ENCODE measurements at regions not wholly inside any gene's neighbourhood (a gene's known extent, or its start where the extent isn't known, plus 50 kb on each side); places are given as distances from the start of the nearest gene placed in this dataset.

GRCh38 chr2:167509586-167509985 lies 621.3 kb downstream of the XIRP2 start:
- in situ Hi-C loops (cut with HindIII; ENCODE audit: low pct_unique_long_range_greater_than_20kb, low sequenced_read_pairs) = no loop called here
- Histone ChIP-seq H3K27ac (ENCODE audit: low read length) (no peak overlapping the region), H3K9me3 (ENCODE audit: control insufficient read depth, insufficient read depth, low read depth, low read length) (no peaks in the 10 kb centered on the region), H3K36me3 (ENCODE audit: control insufficient read depth, insufficient read depth, low read length) (no peaks in the 10 kb centered on the region), H3K4me1 (ENCODE audit: control insufficient read depth, insufficient read depth, low read length) (no peaks in the 10 kb centered on the region), H3K4me3 (ENCODE audit: low read depth in 2 of 2, low read length in 2 of 2) (no peak overlapping the region), H3K27me3 (ENCODE audit: control insufficient read depth, insufficient read depth, low read length) (no peaks in the 10 kb centered on the region)
- CTCF ChIA-PET = no interaction called here
- TF ChIP-seq SIN3A (IDR thresholded peaks at IDR 0.05; ENCODE audit: borderline replicate concordance, insufficient read depth, low read depth, low read length) (no peak), TCF7L2 (IDR thresholded peaks at IDR 0.05; ENCODE audit: low read depth, low read length) (no peak), POLR2AphosphoS5 (IDR thresholded peaks at IDR 0.05; ENCODE audit: low read depth, low read length) (no peak), REST (IDR thresholded peaks at IDR 0.05; ENCODE audit: insufficient read depth in 1 of 2, low read depth in 2 of 2, low read length in 1 of 2) (no peak), CTCF (IDR thresholded peaks at IDR 0.05) (no peak)
- DNase-seq (ENCODE audit: low read depth, low spot score) = peak; percentile 83
- BruUV-seq (replicated peaks) = no TSS peak
- POLR2A ChIA-PET = no interaction called here
- intact Hi-C loops (cut with micrococcal nuclease; ENCODE audit: unreplicated experiment) = no loop called here
- no peak for ATAC-seq

DNA sequence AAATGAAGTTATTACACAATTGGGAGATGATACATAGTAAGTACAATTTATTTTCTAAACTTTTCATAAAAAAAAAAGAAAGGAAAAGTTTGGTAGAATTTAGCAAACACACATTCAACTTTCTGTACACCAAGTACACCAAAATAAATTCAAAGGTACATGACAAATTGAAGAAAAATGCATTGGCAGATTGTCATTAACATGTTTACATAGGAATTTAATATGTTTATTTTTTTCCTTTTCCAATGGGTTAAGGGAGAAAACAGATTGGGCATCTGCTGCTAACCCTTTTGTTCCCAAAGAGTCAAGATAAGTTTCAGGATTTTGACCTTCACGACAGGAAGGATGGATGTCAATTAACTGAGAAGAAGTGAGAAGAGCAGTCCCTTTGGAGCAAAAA lies 620.4 kb downstream of the XIRP2 start:
- no peak for TF ChIP-seq CTCF (IDR thresholded peaks at IDR 0.05)
- no peak for TF ChIP-seq SIN3A (IDR thresholded peaks at IDR 0.05; ENCODE audit: borderline replicate concordance, insufficient read depth, low read depth, low read length)
- TF ChIP-seq REST (IDR thresholded peaks at IDR 0.05; ENCODE audit: insufficient read depth in 1 of 2, low read depth in 2 of 2, low read length in 1 of 2) = no peak
- TF ChIP-seq POLR2AphosphoS5 (IDR thresholded peaks at IDR 0.05; ENCODE audit: low read depth, low read length) = no peak
- TF ChIP-seq TCF7L2 (IDR thresholded peaks at IDR 0.05; ENCODE audit: low read depth, low read length) = no peak
- no TSS peak for BruUV-seq (replicated peaks)
- DNase-seq (ENCODE audit: low read depth, low spot score) (no peak), ATAC-seq (no peak)
- Histone ChIP-seq H3K4me3 (ENCODE audit: low read depth in 2 of 2, low read length in 2 of 2) (no peak overlapping the region), H3K9me3 (ENCODE audit: control insufficient read depth, insufficient read depth, low read depth, low read length) (no peaks in the 10 kb centered on the region), H3K27me3 (ENCODE audit: control insufficient read depth, insufficient read depth, low read length) (no peaks in the 10 kb centered on the region), H3K4me1 (ENCODE audit: control insufficient read depth, insufficient read depth, low read length) (no peaks in the 10 kb centered on the region), H3K36me3 (ENCODE audit: control insufficient read depth, insufficient read depth, low read length) (no peaks in the 10 kb centered on the region), H3K27ac (ENCODE audit: low read length) (no peak overlapping the region)
- in situ Hi-C loops (cut with HindIII; ENCODE audit: low pct_unique_long_range_greater_than_20kb, low sequenced_read_pairs) = no loop called here
- POLR2A ChIA-PET = no interaction called here
- intact Hi-C loops (cut with micrococcal nuclease; ENCODE audit: unreplicated experiment) = no loop called here
- CTCF ChIA-PET = no interaction called here
